ENCODE measurements at regions not wholly inside any gene's neighbourhood (a gene's known extent, or its start where the extent isn't known, plus 50 kb on each side); places are given as distances from the start of the nearest gene placed in this dataset.
"Not testable (repeated sequence)": the region's sequence is repeated elsewhere in the genome, so short reads cannot be mapped to it uniquely, and the experiment has no call there.

DNA sequence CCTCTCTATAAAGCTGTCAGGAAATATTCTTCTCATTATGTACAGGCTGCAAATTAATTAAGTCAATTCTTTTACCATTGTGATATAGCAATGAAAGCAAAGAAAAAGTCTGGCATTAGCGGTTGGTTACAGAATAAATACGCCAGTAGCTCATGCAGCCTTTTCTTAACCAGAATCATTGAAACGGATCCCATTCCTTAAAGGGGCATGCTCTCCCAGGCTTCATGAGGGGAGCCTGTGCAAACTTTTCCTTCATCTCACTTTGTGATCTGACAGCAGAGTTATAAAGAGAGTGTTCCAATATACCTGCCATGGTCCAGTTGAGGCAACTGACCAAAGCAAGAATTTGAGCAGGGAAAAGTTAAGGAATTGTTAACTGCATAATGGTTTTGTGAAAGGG is 337.7 kb downstream of the EMP1 start:
- Histone ChIP-seq H3K4me3 (ENCODE audit: low read depth in 2 of 2, low read length in 1 of 2) (no peak overlapping the region), H3K27me3 (ENCODE audit: insufficient read depth) (peaks cover 2% of the 10 kb centered on the region; the same call in 1 of the 2 replicates), H3K9ac (no peak overlapping the region), H3K79me2 (ENCODE audit: insufficient read depth) (no peaks in the 10 kb centered on the region), H3F3A (replicated peaks; ENCODE audit: insufficient read depth) (no peaks in the 10 kb centered on the region), H3K4me1 (ENCODE audit: control insufficient read depth in 1 of 2, insufficient read depth in 2 of 2, low read depth in 1 of 2, low read length in 1 of 2) (no peaks in the 10 kb centered on the region), H4K20me1 (ENCODE audit: insufficient read depth) (no peaks in the 10 kb centered on the region), H3K9me2 (no peaks in the 10 kb centered on the region), H3K36me3 (replicated peaks in 1 of 2; ENCODE audit: control insufficient read depth in 1 of 2, insufficient read depth in 2 of 2, low read length in 1 of 2) (no peaks in the 10 kb centered on the region), H3K9me3 (no peaks in the 10 kb centered on the region), H3K4me2 (no peak overlapping the region), H3K27ac (ENCODE audit: low read depth in 2 of 2, low read length in 1 of 2) (no peak overlapping the region), H2AFZ (ENCODE audit: low read depth) (no peak overlapping the region)
- no peak for DNase-seq
- TF ChIP-seq RAD21 (IDR thresholded peaks at IDR 0.05; ENCODE audit: low read length) (no peak), NFIC (IDR thresholded peaks at IDR 0.05; ENCODE audit: borderline replicate concordance) (no peak), SIN3A (IDR thresholded peaks at IDR 0.05; ENCODE audit: borderline replicate concordance, low read depth, low read length) (no peak), TEAD4 (IDR thresholded peaks at IDR 0.05; ENCODE audit: borderline replicate concordance, insufficient read depth) (no peak), ELF1 (IDR thresholded peaks at IDR 0.05) (no peak)
- ChIA-PET POLR2A (no interaction called here), CTCF (interaction anchor here (0.5 to 3.4 kb wide), 29 partner anchors 10 to 278 kb away, joined by 3 to 32 read pairs (median 6); no protein-coding TSS in a partner anchor)
- 57% methylated on average over 3 of the region's 3 CpGs for WGBS (ENCODE audit: low lambda C conversion rate)

- Histone ChIP-seq H3K36me3 (replicated peaks in 1 of 2; ENCODE audit: control insufficient read depth in 1 of 2, insufficient read depth in 2 of 2, low read length in 1 of 2) (no peaks in the 10 kb centered on the region), H3K27ac (ENCODE audit: low read depth in 2 of 2, low read length in 1 of 2) (no peak overlapping the region), H3K9ac (no peak overlapping the region), H3K9me3 (no peaks in the 10 kb centered on the region), H3K4me1 (ENCODE audit: control insufficient read depth in 1 of 2, insufficient read depth in 2 of 2, low read depth in 1 of 2, low read length in 1 of 2) (no peaks in the 10 kb centered on the region), H3K4me3 (ENCODE audit: low read depth in 2 of 2, low read length in 1 of 2) (no peak overlapping the region), H2AFZ (ENCODE audit: low read depth) (no peak overlapping the region), H3K9me2 (no peaks in the 10 kb centered on the region), H3K27me3 (ENCODE audit: insufficient read depth) (peaks cover 4% of the 10 kb centered on the region; the same call in 1 of the 2 replicates), H3F3A (replicated peaks; ENCODE audit: insufficient read depth) (no peaks in the 10 kb centered on the region), H3K4me2 (no peak overlapping the region), H4K20me1 (ENCODE audit: insufficient read depth) (no peaks in the 10 kb centered on the region), H3K79me2 (ENCODE audit: insufficient read depth) (no peaks in the 10 kb centered on the region)
- ChIA-PET POLR2A (no interaction called here), CTCF (interaction anchor here (1.2 to 2.0 kb wide), 4 partner anchors 18 to 275 kb away, joined by 5 to 8 read pairs (median 6); no protein-coding TSS in a partner anchor)
- 27% methylated on average over 7 of the region's 7 CpGs for WGBS (ENCODE audit: low lambda C conversion rate)
- TF ChIP-seq SIN3A (IDR thresholded peaks at IDR 0.05; ENCODE audit: borderline replicate concordance, low read depth, low read length) (no peak), ELF1 (IDR thresholded peaks at IDR 0.05) (no peak), TCF12 (IDR thresholded peaks at IDR 0.05) (no peak), TEAD4 (IDR thresholded peaks at IDR 0.05; ENCODE audit: borderline replicate concordance, insufficient read depth) (no peak), TAF1 (IDR thresholded peaks at IDR 0.05; ENCODE audit: borderline replicate concordance, low read depth, low read length) (no peak), SMC3 (IDR thresholded peaks at IDR 0.05; ENCODE audit: low read depth, low read length) (no peak), YY1 (IDR thresholded peaks at IDR 0.05; ENCODE audit: low read depth) (no peak), RAD21 (IDR thresholded peaks at IDR 0.05; ENCODE audit: low read length) (no peak), IRF3 (IDR thresholded peaks at IDR 0.05; ENCODE audit: low read depth, low read length) (no peak), FOXJ3 (CRISPR knock-in tag; IDR thresholded peaks at IDR 0.05) (no peak), MEF2A (IDR thresholded peaks at IDR 0.05; ENCODE audit: borderline replicate concordance, low read depth) (no peak), MXI1 (IDR thresholded peaks at IDR 0.05; ENCODE audit: low read depth, low read length) (no peak), FOXM1 (IDR thresholded peaks at IDR 0.05; ENCODE audit: low read depth) (no peak)
- TF ChIP-seq, protein P1, sequence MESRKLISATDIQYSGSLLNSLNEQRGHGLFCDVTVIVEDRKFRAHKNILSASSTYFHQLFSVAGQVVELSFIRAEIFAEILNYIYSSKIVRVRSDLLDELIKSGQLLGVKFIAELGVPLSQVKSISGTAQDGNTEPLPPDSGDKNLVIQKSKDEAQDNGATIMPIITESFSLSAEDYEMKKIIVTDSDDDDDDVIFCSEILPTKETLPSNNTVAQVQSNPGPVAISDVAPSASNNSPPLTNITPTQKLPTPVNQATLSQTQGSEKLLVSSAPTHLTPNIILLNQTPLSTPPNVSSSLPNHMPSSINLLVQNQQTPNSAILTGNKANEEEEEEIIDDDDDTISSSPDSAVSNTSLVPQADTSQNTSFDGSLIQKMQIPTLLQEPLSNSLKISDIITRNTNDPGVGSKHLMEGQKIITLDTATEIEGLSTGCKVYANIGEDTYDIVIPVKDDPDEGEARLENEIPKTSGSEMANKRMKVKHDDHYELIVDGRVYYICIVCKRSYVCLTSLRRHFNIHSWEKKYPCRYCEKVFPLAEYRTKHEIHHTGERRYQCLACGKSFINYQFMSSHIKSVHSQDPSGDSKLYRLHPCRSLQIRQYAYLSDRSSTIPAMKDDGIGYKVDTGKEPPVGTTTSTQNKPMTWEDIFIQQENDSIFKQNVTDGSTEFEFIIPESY (IDR thresholded peaks at IDR 0.05; ENCODE audit: borderline replicate concordance, low read depth): no peak
- TF ChIP-seq, protein P2, sequence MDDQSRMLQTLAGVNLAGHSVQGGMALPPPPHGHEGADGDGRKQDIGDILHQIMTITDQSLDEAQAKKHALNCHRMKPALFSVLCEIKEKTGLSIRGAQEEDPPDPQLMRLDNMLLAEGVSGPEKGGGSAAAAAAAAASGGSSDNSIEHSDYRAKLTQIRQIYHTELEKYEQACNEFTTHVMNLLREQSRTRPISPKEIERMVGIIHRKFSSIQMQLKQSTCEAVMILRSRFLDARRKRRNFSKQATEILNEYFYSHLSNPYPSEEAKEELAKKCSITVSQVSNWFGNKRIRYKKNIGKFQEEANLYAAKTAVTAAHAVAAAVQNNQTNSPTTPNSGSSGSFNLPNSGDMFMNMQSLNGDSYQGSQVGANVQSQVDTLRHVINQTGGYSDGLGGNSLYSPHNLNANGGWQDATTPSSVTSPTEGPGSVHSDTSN (IDR thresholded peaks at IDR 0.05): no peak
- no peak for DNase-seq
These were observed 334.4 kb downstream of the EMP1 start for GRCh38 chr12:13530966-13531365.

DNA sequence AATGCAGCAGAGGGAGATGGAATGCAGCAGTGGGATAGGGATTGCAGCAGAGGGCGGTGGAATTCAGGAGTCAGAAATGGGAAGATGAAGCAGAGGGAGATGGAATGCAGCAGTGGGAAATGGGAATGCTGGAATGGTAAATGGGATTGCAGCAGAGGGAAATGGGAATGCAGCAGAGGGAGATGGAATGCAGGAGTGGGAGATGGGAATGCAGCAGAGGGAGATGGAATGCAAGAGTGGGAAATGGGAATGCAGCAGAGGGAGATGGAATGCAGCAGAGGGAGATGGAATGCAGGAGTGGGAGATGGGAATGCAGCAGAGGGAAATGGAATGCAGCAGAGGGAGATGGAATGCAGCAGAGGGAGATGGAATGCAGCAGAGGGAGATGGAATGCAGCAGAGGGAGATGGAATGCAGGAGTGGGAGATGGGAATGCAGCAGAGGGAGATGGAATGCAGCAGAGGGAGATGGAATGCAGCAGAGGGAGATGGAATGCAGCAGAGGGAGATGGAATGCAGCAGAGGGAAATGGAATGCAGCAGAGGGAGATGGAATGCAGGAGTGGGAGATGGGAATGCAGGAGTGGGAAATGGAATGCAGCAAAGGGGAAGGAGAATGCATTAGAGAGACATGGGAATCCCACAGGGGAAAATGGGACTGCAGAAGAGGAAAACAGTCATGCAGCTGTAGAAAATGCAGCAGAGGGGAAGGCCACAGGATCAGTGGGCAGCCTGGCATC is 329.8 kb downstream of the EMP1 start:
- H3K27ac ChIP-seq (ENCODE audit: low read depth in 2 of 2, low read length in 1 of 2); H3F3A ChIP-seq (replicated peaks; ENCODE audit: insufficient read depth); H3K79me2 ChIP-seq (ENCODE audit: insufficient read depth); DNase-seq; H2AFZ ChIP-seq (ENCODE audit: low read depth); POLR2A ChIA-PET; CTCF ChIA-PET; H3K9me2 ChIP-seq; H3K9ac ChIP-seq; H3K9me3 ChIP-seq; H3K27me3 ChIP-seq (ENCODE audit: insufficient read depth); H3K4me2 ChIP-seq; H3K4me3 ChIP-seq (ENCODE audit: low read depth in 2 of 2, low read length in 1 of 2); H3K36me3 ChIP-seq (replicated peaks in 1 of 2; ENCODE audit: control insufficient read depth in 1 of 2, insufficient read depth in 2 of 2, low read length in 1 of 2); H3K4me1 ChIP-seq (ENCODE audit: control insufficient read depth in 1 of 2, insufficient read depth in 2 of 2, low read depth in 1 of 2, low read length in 1 of 2); H4K20me1 ChIP-seq (ENCODE audit: insufficient read depth): not testable (repeated sequence)
- WGBS (ENCODE audit: low lambda C conversion rate): 62% methylated on average over 1 of the region's 1 CpG

Data from SK-N-SH (cell line).